ENCODE measurements at regions not wholly inside any gene's neighbourhood (a gene's known extent, or its start where the extent isn't known, plus 50 kb on each side); places are given as distances from the start of the nearest gene placed in this dataset.

GRCh38 chr21:14718951-14719350, 172.8 kb upstream of the SAMSN1 start:
- Histone ChIP-seq H3K36me3 (ENCODE audit: control insufficient read depth, insufficient read depth, low read length) (no peaks in the 10 kb centered on the region), H3K27me3 (replicated peaks; ENCODE audit: control insufficient read depth, insufficient read depth, low read length) (no peaks in the 10 kb centered on the region), H3K4me3 (replicated peaks; ENCODE audit: low read depth, low read length) (no peak overlapping the region)
- TF ChIP-seq CTCF (IDR thresholded peaks at IDR 0.05; ENCODE audit: insufficient read depth, low read length, poor library complexity, severe bottlenecking), result no peak
- DNase-seq (ENCODE audit: extremely low read depth, insufficient read length), result no peak

- Histone ChIP-seq H3K4me3 (replicated peaks; ENCODE audit: low read depth, low read length) (no peak overlapping the region), H3K27me3 (replicated peaks; ENCODE audit: control insufficient read depth, insufficient read depth, low read length) (no peaks in the 10 kb centered on the region), H3K36me3 (ENCODE audit: control insufficient read depth, insufficient read depth, low read length) (no peaks in the 10 kb centered on the region)
- no peak for TF ChIP-seq CTCF (IDR thresholded peaks at IDR 0.05; ENCODE audit: insufficient read depth, low read length, poor library complexity, severe bottlenecking)
- no peak for DNase-seq (ENCODE audit: extremely low read depth, insufficient read length)
Observed at GRCh38 chr21:14716761-14717396, 170.8 kb upstream of the SAMSN1 start.

GRCh38 chr21:14713109-14713508, 167.0 kb upstream of the SAMSN1 start:
- DNase-seq (ENCODE audit: extremely low read depth, insufficient read length), result no peak
- Histone ChIP-seq H3K4me3 (replicated peaks; ENCODE audit: low read depth, low read length) (no peak overlapping the region), H3K27me3 (replicated peaks; ENCODE audit: control insufficient read depth, insufficient read depth, low read length) (no peaks in the 10 kb centered on the region), H3K36me3 (ENCODE audit: control insufficient read depth, insufficient read depth, low read length) (no peaks in the 10 kb centered on the region)
- no peak for TF ChIP-seq CTCF (IDR thresholded peaks at IDR 0.05; ENCODE audit: insufficient read depth, low read length, poor library complexity, severe bottlenecking)

- Histone ChIP-seq H3K36me3 (ENCODE audit: control insufficient read depth, insufficient read depth, low read length) (no peaks in the 10 kb centered on the region), H3K27me3 (replicated peaks; ENCODE audit: control insufficient read depth, insufficient read depth, low read length) (no peaks in the 10 kb centered on the region), H3K4me3 (replicated peaks; ENCODE audit: low read depth, low read length) (no peak overlapping the region)
- no peak for DNase-seq (ENCODE audit: extremely low read depth, insufficient read length)
- no peak for TF ChIP-seq CTCF (IDR thresholded peaks at IDR 0.05; ENCODE audit: insufficient read depth, low read length, poor library complexity, severe bottlenecking)
Observed at GRCh38 chr21:14712121-14712715, 166.1 kb upstream of the SAMSN1 start.

- Histone ChIP-seq H3K27me3 (replicated peaks; ENCODE audit: control insufficient read depth, insufficient read depth, low read length) (no peaks in the 10 kb centered on the region), H3K4me3 (replicated peaks; ENCODE audit: low read depth, low read length) (no peak overlapping the region), H3K36me3 (ENCODE audit: control insufficient read depth, insufficient read depth, low read length) (no peaks in the 10 kb centered on the region)
- no peak for DNase-seq (ENCODE audit: extremely low read depth, insufficient read length)
- TF ChIP-seq CTCF (IDR thresholded peaks at IDR 0.05; ENCODE audit: insufficient read depth, low read length, poor library complexity, severe bottlenecking), result no peak
Observed at GRCh38 chr21:14711287-14711686, 165.2 kb upstream of the SAMSN1 start.

All from GM06990 (cell line).